HG03460 (cell line): ENCODE measurements at regions not wholly inside any gene's neighbourhood (a gene's known extent, or its start where the extent isn't known, plus 50 kb on each side); places are given as distances from the start of the nearest gene placed in this dataset.
"Not testable (repeated sequence)": the region's sequence is repeated elsewhere in the genome, so short reads cannot be mapped to it uniquely, and the experiment has no call there.

Experiments used
- ATAC-seq: cut with Tn5 transposase; IDR thresholded peaks from one replicate; pipeline ENCODE4 v1.9.1; 2021; ENCODE audit not compliant: unreplicated experiment

- not testable (repeated sequence) for ATAC-seq
These were observed 64.0 kb upstream of the PLEKHM1 start for GRCh38 chr17:45554479-45554878.

GRCh38 chr17:45558821-45559220 lies 68.3 kb upstream of the PLEKHM1 start:
- not testable (repeated sequence) for ATAC-seq

- not testable (repeated sequence) for ATAC-seq
These were observed 72.3 kb upstream of the PLEKHM1 start for GRCh38 chr17:45562868-45563267.

- not testable (repeated sequence) for ATAC-seq
These were observed 72.8 kb upstream of the PLEKHM1 start for GRCh38 chr17:45563283-45563682.

- ATAC-seq: not testable (repeated sequence)
These were observed 77.8 kb upstream of the PLEKHM1 start for GRCh38 chr17:45568275-45568674.

GRCh38 chr17:45573326-45573725 lies 82.8 kb upstream of the PLEKHM1 start:
- ATAC-seq: not testable (repeated sequence)

- ATAC-seq: no peak
These were observed 83.6 kb upstream of the PLEKHM1 start for GRCh38 chr17:45573924-45574770.

- ATAC-seq: no peak
These were observed 84.8 kb upstream of the PLEKHM1 start for GRCh38 chr17:45575126-45575885.

GRCh38 chr17:45576527-45577307 lies 86.2 kb upstream of the PLEKHM1 start:
- ATAC-seq: not testable (repeated sequence)

- no peak for ATAC-seq
These were observed 87.2 kb upstream of the PLEKHM1 start for GRCh38 chr17:45577571-45578279.

- ATAC-seq: no peak
These were observed 88.3 kb upstream of the PLEKHM1 start for GRCh38 chr17:45578516-45579455.

GRCh38 chr17:45579529-45580495 lies 89.3 kb upstream of the PLEKHM1 start:
- ATAC-seq: no peak

GRCh38 chr17:45580924-45581323 lies 90.4 kb upstream of the PLEKHM1 start:
- no peak for ATAC-seq

GRCh38 chr17:45581860-45582259 lies 91.3 kb upstream of the PLEKHM1 start:
- ATAC-seq: no peak

GRCh38 chr17:45584092-45585036 lies 93.8 kb upstream of the PLEKHM1 start:
- peak; percentile 55 for ATAC-seq

GRCh38 chr17:45585037-45585733 lies 94.7 kb upstream of the PLEKHM1 start:
- peak; percentile 70 for ATAC-seq
